T1000 (cell line): ENCODE measurements at regions not wholly inside any gene's neighbourhood (a gene's known extent, or its start where the extent isn't known, plus 50 kb on each side); places are given as distances from the start of the nearest gene placed in this dataset.

Experiments
- DNase-seq: peaks from one replicate; lab custom pipeline; 2025; ENCODE audit warnings: mixed read lengths; lab: John Stamatoyannopoulos, UW

GRCh38 chr16:7185165-7185564 is 147.5 kb upstream of the RBFOX1 start:
- no peak for DNase-seq

- no peak for DNase-seq
Observed at GRCh38 chr16:7183768-7184167, 148.9 kb upstream of the RBFOX1 start.

GRCh38 chr16:7182510-7183109 is 150.0 kb upstream of the RBFOX1 start:
- DNase-seq = no peak

GRCh38 chr16:7177875-7178274 is 154.8 kb upstream of the RBFOX1 start:
- no peak for DNase-seq

GRCh38 chr16:7171151-7171550 is 161.5 kb upstream of the RBFOX1 start:
- no peak for DNase-seq

- no peak for DNase-seq
Observed at GRCh38 chr16:7167626-7168025, 165.0 kb upstream of the RBFOX1 start.

GRCh38 chr16:7161891-7162290 is 170.8 kb upstream of the RBFOX1 start:
- DNase-seq = no peak

- no peak for DNase-seq
Observed at GRCh38 chr16:7160093-7160492, 172.6 kb upstream of the RBFOX1 start.

- DNase-seq = no peak
Observed at GRCh38 chr16:7158481-7158880, 174.2 kb upstream of the RBFOX1 start.

- no peak for DNase-seq
Observed at GRCh38 chr16:7150230-7150629, 182.4 kb upstream of the RBFOX1 start.

GRCh38 chr16:7148606-7149005 is 184.0 kb upstream of the RBFOX1 start:
- no peak for DNase-seq

- no peak for DNase-seq
Observed at GRCh38 chr16:7140899-7141298, 191.7 kb upstream of the RBFOX1 start.

- no peak for DNase-seq
Observed at GRCh38 chr16:7137560-7138330, 194.9 kb upstream of the RBFOX1 start.

GRCh38 chr16:7132465-7132864 is 200.2 kb upstream of the RBFOX1 start:
- DNase-seq = no peak

GRCh38 chr16:7124701-7125100 is 207.9 kb upstream of the RBFOX1 start:
- DNase-seq = no peak

GRCh38 chr16:7124242-7124641 is 208.4 kb upstream of the RBFOX1 start:
- DNase-seq = no peak

GRCh38 chr16:7116734-7117133 is 215.9 kb upstream of the RBFOX1 start:
- DNase-seq = no peak

- no peak for DNase-seq
Observed at GRCh38 chr16:7115898-7116297, 216.7 kb upstream of the RBFOX1 start.

GRCh38 chr16:7113949-7114348 is 218.7 kb upstream of the RBFOX1 start:
- DNase-seq = no peak

- DNase-seq = no peak
Observed at GRCh38 chr16:7113395-7113794, 219.2 kb upstream of the RBFOX1 start.

GRCh38 chr16:7111265-7111664 is 221.4 kb upstream of the RBFOX1 start:
- no peak for DNase-seq

- no peak for DNase-seq
Observed at GRCh38 chr16:7107436-7107835, 225.2 kb upstream of the RBFOX1 start.

- no peak for DNase-seq
Observed at GRCh38 chr16:7103056-7103455, 229.6 kb upstream of the RBFOX1 start.

GRCh38 chr16:7101054-7101453 is 231.6 kb upstream of the RBFOX1 start:
- DNase-seq = no peak
